NCI-H2107 (cell line): ENCODE measurements at regions not wholly inside any gene's neighbourhood (a gene's known extent, or its start where the extent isn't known, plus 50 kb on each side); places are given as distances from the start of the nearest gene placed in this dataset.
"Not testable (repeated sequence)": the region's sequence is repeated elsewhere in the genome, so short reads cannot be mapped to it uniquely, and the experiment has no call there.

Experiments used
- DNase-seq: peaks from one replicate; lab custom pipeline; 2025; lab: John Stamatoyannopoulos, UW

- no peak for DNase-seq
Measured at GRCh38 chr6:169861431-169862042, 110.1 kb downstream of the ERMARD start.

DNA sequence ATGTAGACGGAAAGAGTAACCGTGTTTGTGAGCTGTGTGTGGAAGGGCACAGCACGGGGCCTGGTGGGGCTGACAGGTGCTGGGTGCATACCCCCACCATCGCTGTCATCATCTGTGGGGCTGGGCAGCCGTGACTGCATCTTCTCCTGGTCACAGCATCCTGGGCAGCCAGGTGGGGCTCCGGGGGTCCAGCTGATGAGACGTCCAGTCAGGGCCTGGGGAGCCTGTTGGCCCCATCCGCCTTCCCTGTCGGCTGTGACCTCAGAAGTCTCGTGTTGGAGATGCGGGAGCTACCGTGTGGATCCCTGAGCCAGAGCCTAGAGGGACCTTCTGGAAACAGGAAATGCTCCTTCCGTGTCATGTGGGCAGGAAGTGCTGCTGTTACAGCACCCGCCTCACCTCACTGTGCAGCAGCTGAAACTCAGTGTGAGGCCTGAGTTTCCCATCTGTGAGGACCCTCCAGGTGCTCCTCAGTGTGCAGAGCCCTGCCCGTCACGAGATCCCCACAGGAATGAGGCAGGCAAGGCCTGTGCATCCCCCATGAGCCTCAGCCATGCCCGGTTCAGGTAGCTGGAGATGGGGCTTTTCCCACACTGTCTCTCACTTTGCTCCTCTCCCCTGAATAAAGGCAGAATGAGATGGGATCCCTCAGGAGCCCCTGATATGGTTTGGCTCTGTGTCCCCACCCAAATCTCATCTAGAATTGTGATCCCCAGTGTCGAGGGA lies 108.7 kb downstream of the ERMARD start:
- DNase-seq = no peak

DNA sequence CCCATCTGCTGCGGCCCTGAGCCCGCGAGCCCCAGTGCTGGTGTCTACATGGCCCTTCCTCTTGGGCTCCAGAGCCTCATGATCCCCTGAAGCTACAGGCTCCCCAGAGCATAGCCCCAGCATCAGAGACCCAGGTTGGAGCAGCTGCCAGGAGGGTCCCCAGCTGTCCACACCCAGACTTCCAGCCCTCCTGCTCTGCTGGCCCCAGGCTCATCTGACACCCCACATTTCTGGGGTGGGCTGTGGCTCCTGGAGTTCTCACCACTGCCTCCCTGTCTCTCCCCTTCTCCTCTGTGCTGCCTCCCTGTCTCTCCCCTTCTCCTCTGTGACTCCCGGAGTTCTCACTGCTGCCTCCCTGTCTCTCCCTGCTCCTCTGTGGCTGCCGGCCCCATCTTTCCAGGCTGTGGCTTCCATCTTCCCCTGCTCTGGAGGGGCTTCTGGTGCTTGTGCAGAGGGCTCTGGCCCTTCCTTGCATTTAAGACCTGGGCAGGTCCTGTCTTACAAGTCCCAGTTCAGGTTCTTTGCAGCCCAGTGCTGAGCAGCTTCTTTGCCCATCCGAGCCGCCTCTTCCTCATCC lies 108.1 kb downstream of the ERMARD start:
- DNase-seq = no peak

DNA sequence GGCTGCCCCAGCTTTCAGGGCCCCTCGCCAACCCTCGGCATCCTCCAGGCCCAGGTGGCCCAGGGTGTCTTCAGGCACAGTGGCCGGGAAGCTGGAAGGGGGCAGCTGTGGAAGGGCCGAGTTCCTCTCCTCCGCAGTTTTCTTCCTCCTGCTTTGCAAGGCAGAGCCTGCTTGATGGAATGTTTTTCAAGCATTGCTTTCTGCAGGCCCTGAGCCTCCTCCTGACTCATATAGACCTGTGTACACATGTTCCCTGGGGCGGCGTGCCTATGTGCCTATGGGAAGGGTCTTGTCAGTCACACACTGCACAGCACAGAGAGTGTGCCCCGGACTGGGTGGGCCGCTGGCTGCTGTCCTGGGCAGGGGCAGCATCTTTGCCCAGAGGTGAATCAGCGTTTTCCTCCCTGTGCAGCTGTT lies 107.5 kb downstream of the ERMARD start:
- DNase-seq = no peak

GRCh38 chr6:169858293-169858934 lies 107.0 kb downstream of the ERMARD start:
- no peak for DNase-seq

DNA sequence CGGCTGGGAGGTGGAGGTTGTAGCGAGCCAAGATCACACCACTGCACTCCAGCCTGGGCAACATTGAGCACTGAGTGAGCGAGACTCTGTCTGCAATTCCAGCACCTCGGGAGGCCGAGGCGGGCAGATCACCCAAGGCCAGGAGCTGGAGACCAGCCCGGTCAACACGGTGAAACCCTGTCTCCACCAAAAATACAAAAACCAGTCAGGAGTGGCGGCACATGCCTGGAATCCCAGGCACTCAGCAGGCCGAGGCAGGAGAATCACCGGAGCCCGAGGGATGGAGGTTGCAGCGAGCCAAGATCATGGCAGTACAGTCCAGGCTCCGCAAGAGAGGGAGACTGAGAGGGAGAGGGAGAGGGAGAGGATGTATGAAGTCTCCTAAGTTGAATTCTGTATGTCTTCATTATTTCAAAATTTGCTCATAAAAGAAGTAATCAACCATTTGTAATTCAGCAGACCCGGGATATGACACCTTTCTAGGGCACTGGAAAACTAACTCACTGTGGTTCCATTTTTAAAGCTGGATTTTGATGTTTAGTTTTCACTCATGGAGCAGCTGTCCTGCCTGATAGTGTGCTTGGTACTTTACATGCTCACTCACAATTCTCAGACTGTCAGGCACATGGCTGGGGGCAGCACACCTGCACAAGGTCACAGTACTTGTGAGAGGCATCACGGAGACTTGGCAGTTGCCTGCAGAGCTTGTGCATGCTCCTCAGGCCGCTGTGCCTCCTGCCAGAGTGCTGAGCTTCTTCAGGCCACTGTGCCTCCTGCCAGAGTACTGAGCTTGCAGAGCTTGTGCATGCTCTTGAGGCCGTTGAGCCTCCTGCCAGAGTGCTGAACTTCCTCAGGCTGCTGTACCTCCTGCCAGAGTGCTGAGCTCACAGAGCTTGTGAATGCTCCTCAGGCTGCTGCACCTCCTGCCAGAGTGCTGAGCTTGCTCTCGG lies 106.2 kb downstream of the ERMARD start:
- DNase-seq = no peak

- not testable (repeated sequence) for DNase-seq
Measured at GRCh38 chr6:169856442-169857342, 105.3 kb downstream of the ERMARD start.

- DNase-seq = no peak
Measured at GRCh38 chr6:169854813-169855212, 103.4 kb downstream of the ERMARD start.

DNA sequence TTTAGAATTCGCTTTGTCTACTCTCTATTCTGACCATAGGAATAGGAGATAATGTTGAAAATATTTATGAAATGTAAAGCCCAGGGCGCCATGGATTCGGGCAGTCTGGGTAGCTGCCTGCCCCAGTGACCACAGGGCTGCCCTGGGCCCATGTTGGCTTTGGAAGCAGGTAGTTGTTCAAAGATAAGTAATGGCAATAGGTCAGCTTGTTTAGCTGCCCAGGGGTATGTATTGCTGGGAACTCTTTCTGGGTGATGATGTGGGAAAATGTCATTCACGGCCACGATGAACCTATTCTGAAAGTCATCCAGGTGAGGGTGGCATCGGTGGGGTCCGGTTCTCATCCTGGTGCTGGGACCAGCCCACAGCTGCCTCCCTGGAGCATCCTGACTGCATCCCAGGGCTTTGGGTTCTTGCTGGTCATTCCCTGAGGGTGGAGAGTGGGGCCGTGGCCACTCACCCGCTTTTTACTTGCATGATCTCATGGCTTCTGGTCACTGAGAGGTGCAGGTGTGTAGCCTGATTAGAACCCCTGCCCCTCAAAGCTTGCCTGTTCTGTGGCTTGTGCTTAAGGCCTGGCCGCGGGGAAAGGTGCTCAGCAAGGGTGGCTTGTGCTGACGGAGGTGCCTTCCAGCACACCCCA lies 102.8 kb downstream of the ERMARD start:
- no peak for DNase-seq

DNA sequence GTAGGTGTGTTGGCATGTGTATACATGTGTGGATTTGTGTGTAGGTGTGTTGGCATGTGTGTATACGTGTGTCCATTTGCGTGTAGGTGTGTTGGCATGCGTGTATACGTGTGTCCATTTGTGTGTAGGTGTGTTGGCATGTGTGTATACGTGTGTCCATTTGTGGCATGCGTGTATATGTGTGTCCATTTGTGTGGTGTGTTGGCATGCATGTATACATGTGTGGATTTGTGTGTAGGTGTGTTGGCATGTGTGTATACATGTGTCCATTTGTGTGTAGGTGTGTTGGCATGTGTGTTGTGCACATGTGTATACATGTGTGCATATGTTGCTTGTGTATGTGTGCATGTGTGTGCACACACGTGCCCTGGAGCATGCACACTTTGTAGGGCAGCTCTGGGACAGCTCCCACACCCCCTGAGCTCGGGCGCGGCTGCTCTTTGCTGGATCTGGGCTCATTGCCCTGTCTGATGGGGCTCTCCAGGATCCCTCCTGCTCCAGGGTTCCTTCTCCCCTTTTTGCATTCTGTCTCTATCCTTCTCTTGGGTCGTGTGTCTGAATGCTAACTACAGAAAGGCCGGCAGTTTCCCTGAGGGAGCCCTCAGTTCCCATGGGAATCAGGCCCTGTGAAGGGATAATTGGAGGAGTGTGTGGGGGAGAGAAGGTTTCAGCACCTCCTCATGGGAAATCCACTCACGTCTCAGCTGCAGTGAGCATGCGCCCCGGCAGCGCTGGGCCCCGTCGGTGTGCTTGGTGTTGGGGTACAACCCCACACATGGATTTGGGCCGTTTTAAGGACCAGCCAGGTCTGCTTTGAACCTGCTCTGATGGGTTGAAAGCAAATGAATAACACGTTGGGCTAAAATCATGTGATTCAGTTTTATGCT lies 102.0 kb downstream of the ERMARD start:
- no peak for DNase-seq

DNA sequence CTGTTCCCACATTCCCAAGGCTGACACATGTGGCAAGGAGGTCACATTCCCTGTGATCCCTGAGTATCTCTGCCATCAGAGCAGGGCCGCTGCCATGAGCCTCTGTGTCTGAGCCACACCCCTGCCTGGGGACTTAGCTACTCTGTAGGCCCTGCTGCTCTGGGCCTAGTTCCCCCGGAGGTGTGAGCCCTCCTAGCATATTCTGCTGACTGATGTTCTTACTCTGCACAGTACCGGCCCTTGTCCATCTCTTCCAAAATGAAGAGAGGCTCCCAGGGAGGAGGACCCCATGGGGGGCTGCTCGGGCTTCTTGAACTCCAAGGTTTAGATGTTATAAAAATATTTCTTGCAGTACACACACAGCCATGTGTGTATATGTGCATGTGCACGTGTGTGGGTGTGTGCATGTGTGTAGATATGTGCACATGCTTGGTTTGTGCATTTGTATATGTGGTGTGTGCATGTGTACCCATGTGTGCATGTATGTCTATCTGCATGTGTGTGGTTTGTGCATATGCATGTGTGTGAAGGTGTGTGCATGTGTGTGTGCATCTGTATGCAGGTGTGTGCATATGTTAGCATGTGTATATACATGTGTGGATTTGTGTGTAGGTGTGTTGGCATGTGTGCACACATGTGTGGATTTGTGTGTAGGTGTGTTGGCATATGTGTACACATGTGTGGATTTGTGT lies 101.2 kb downstream of the ERMARD start:
- DNase-seq = no peak

GRCh38 chr6:169851641-169852503 lies 100.5 kb downstream of the ERMARD start:
- DNase-seq = no peak

DNA sequence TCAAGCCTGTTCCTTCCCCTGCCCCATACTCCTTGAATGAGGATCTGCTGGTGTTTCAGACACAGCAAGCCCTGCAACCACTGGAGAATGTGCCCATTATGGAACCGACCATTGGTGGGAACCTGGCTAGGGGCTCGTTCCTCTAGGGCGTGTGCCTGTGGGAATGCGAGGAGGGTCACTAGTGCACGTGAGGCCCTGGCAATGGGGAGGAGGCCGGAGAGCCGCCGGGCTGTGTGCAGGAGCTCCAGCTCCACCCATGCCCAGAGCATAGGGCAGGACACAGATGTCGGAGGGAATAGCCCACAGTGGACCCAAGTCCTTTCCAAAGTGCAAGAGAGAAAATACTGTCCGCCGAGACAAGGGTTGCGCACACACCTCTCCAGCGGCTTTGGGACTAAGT lies 99.3 kb downstream of the ERMARD start:
- no peak for DNase-seq

DNA sequence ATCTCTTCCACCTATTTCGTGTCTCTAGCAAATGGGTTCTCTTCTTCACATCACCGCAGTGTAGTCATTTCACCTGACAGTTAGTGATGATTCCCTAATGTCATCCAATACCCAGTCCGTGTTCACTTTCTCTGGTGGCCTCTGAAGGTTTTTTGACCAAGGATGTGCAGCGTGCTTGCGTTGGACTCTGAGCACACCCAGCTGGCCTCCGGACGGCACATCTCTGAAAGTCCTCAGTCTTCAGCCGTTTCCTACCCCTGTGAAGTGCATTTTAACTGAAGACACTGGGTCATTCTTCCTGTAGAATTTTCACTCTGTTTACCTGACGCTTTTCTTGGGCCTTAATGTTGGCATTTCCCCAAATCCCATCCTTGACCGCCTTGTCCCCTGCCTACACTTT lies 98.7 kb downstream of the ERMARD start:
- no peak for DNase-seq

DNA sequence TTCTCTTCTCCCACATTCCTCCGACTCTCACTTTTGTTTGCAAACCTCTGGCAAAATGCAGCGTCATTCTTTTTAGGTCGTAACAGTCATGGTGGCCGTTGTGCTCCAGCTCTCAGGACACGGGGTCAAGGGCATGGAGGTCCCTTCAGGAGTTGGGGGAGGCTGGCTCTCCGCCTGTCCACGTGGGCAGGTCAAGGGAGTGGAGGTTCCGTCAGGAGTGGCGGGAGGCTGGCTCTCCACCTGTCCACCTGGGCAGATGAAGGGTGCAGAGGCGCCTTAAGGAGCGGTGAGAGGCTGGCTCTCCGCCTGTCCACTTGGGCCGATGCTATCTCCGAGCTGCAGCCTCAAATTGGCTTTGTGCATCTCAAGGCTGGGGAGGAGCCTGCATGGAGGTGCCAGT lies 98.0 kb downstream of the ERMARD start:
- DNase-seq = no peak

DNA sequence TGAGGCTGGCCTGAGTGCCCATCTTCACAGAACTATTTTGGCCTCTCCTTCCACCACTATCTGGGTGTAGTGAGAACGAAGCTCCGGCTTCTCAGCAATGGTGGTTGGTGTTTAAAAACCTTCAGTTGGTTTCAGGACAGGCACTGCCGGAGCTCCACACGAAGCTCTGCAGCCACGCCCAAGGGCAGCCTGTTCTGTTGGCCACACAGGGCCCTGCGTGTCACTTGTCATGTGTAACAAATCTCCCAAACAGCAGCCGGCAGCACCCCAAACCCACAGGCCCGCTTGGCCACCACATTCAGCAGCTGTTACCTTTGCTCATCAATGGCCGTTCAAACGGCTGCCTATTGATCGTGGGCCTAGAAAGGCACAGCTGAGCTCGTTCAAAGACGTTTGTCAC lies 97.5 kb downstream of the ERMARD start:
- DNase-seq = no peak

DNA sequence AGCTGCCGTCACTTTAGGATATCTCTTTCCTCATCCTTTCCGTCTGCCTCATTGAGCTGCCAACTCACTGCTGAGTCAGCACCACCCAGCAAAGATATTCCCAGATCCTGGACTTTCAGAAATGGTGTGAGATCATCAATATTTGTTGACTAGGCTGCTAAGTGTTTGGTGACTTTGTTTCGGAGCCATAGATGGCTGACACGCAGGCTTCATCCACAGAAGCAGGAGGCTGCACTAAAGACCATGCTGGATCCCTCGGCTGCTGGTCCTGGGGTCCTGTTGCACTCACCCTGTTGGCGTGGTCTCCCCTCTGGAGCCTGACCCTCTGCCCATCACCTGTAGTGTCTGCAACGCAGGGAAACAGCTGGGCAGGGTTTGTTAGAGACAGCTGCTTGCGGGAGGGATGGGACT lies 96.5 kb downstream of the ERMARD start:
- DNase-seq = no peak
